ENCODE measurements at regions not wholly inside any gene's neighbourhood (a gene's known extent, or its start where the extent isn't known, plus 50 kb on each side); places are given as distances from the start of the nearest gene placed in this dataset.

DNA sequence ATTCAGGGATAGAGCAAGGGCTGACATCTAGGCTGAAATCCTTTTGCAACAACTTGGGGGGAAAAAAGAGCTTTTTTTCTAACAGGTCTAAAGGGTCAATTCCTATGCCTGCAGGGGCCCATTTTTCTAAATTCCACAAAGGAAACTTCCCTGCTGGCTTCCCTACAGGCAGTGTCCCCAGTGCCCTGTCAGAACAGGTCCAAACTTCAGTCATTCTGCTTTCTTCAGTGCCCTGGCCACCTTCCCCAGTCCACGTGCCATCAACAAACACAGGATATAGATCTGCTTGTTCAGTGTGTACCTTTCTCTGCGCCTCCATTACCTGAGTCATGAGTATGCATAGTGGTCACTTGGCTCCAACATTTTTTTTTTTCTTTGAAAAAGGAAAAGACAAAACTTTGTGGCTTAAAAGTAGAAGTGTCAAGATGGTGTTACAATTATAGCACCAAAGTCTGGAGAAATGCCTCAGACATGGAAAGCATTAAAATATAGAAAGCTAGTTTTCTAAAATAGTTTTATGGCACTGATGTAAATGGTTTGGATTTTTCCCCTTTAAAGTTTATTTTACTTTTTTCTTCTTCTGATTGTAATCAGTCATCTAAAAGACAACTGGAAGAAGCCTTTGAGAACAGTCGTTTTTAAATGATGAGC lies 84.0 kb upstream of the JADE1 start (continued):
- TF ChIP-seq PRDM15 (CRISPR knock-in tag; IDR thresholded peaks at IDR 0.05) (no peak), NFE2L1 (CRISPR knock-in tag; IDR thresholded peaks at IDR 0.05; ENCODE audit: borderline replicate concordance) (no peak), FOXJ3 (CRISPR knock-in tag; IDR thresholded peaks at IDR 0.05; ENCODE audit: borderline replicate concordance) (no peak), TGIF2 (CRISPR knock-in tag; IDR thresholded peaks at IDR 0.05) (0 out of 2 replicates have a peak, but pooled peaks have one; percentile 52), GATAD2A (CRISPR knock-in tag; IDR thresholded peaks at IDR 0.05) (peak; percentile 83), PPARG (CRISPR knock-in tag; conservative IDR thresholded peaks at IDR 0.05) (no peak), ZNF232 (CRISPR knock-in tag; IDR thresholded peaks at IDR 0.05; ENCODE audit: borderline replicate concordance) (no peak), ZNF746 (CRISPR knock-in tag; IDR thresholded peaks at IDR 0.05) (no peak), SAFB2 (CRISPR knock-in tag; IDR thresholded peaks at IDR 0.05; ENCODE audit: borderline replicate concordance, low read depth) (no peak), FOXP1 (IDR thresholded peaks at IDR 0.05) (no peak), FOXP1 (CRISPR knock-in tag; IDR thresholded peaks at IDR 0.05) (peak; percentile 85), ASH2L (IDR thresholded peaks at IDR 0.05; ENCODE audit: insufficient read length, low read depth, low read length) (no peak), KDM3A (CRISPR knock-in tag; IDR thresholded peaks at IDR 0.05; ENCODE audit: low read depth) (no peak), ZNF205 (CRISPR knock-in tag; IDR thresholded peaks at IDR 0.05) (no peak), SMARCE1 (IDR thresholded peaks at IDR 0.05; ENCODE audit: borderline replicate concordance) (no peak), NFKBIZ (CRISPR knock-in tag; IDR thresholded peaks at IDR 0.05) (0 out of 2 replicates have a peak, but pooled peaks have one; percentile 41), BCL6 (CRISPR knock-in tag; IDR thresholded peaks at IDR 0.05) (0 out of 2 replicates have a peak, but pooled peaks have one; percentile 44), MAFK (conservative IDR thresholded peaks at IDR 0.05 in 1 of 2, IDR thresholded peaks at IDR 0.05 in 1 of 2; ENCODE audit: low read length in 2 of 2) (0 out of 4 replicates have a peak, but pooled peaks of 1 of the 2 experiments have one; percentile 17)
- TF ChIP-seq, protein P1, sequence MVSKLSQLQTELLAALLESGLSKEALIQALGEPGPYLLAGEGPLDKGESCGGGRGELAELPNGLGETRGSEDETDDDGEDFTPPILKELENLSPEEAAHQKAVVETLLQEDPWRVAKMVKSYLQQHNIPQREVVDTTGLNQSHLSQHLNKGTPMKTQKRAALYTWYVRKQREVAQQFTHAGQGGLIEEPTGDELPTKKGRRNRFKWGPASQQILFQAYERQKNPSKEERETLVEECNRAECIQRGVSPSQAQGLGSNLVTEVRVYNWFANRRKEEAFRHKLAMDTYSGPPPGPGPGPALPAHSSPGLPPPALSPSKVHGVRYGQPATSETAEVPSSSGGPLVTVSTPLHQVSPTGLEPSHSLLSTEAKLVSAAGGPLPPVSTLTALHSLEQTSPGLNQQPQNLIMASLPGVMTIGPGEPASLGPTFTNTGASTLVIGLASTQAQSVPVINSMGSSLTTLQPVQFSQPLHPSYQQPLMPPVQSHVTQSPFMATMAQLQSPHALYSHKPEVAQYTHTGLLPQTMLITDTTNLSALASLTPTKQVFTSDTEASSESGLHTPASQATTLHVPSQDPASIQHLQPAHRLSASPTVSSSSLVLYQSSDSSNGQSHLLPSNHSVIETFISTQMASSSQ (IDR thresholded peaks at IDR 0.05; ENCODE audit: low read depth) = no peak
- TF ChIP-seq, protein P1 (CRISPR knock-in tag; IDR thresholded peaks at IDR 0.05; ENCODE audit: borderline replicate concordance) = no peak
- TF ChIP-seq, protein P2, sequence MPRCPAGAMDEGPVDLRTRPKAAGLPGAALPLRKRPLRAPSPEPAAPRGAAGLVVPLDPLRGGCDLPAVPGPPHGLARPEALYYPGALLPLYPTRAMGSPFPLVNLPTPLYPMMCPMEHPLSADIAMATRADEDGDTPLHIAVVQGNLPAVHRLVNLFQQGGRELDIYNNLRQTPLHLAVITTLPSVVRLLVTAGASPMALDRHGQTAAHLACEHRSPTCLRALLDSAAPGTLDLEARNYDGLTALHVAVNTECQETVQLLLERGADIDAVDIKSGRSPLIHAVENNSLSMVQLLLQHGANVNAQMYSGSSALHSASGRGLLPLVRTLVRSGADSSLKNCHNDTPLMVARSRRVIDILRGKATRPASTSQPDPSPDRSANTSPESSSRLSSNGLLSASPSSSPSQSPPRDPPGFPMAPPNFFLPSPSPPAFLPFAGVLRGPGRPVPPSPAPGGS (CRISPR knock-in tag; IDR thresholded peaks at IDR 0.05) = no peak
- TF ChIP-seq, protein P3, sequence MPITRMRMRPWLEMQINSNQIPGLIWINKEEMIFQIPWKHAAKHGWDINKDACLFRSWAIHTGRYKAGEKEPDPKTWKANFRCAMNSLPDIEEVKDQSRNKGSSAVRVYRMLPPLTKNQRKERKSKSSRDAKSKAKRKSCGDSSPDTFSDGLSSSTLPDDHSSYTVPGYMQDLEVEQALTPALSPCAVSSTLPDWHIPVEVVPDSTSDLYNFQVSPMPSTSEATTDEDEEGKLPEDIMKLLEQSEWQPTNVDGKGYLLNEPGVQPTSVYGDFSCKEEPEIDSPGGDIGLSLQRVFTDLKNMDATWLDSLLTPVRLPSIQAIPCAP (CRISPR knock-in tag; IDR thresholded peaks at IDR 0.05; ENCODE audit: low read depth) = no peak

All from HepG2 (cell line).